ENCODE measurements at regions not wholly inside any gene's neighbourhood (a gene's known extent, or its start where the extent isn't known, plus 50 kb on each side); places are given as distances from the start of the nearest gene placed in this dataset.

- no peak for TF ChIP-seq TOX (CRISPR knock-in tag; IDR thresholded peaks at IDR 0.05; ENCODE audit: borderline replicate concordance)
- TF ChIP-seq, protein P1, sequence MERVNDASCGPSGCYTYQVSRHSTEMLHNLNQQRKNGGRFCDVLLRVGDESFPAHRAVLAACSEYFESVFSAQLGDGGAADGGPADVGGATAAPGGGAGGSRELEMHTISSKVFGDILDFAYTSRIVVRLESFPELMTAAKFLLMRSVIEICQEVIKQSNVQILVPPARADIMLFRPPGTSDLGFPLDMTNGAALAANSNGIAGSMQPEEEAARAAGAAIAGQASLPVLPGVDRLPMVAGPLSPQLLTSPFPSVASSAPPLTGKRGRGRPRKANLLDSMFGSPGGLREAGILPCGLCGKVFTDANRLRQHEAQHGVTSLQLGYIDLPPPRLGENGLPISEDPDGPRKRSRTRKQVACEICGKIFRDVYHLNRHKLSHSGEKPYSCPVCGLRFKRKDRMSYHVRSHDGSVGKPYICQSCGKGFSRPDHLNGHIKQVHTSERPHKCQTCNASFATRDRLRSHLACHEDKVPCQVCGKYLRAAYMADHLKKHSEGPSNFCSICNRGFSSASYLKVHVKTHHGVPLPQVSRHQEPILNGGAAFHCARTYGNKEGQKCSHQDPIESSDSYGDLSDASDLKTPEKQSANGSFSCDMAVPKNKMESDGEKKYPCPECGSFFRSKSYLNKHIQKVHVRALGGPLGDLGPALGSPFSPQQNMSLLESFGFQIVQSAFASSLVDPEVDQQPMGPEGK (CRISPR knock-in tag; IDR thresholded peaks at IDR 0.05; ENCODE audit: borderline replicate concordance): no peak
- no peak for TF ChIP-seq ZNF8 (CRISPR knock-in tag; IDR thresholded peaks at IDR 0.05)
- no peak for TF ChIP-seq ZNF70 (CRISPR knock-in tag; IDR thresholded peaks at IDR 0.05)
- TF ChIP-seq ISL1 (CRISPR knock-in tag; IDR thresholded peaks at IDR 0.05): no peak
- TF ChIP-seq TCF4 (CRISPR knock-in tag; IDR thresholded peaks at IDR 0.05; ENCODE audit: borderline replicate concordance): no peak
- TF ChIP-seq, protein P2, sequence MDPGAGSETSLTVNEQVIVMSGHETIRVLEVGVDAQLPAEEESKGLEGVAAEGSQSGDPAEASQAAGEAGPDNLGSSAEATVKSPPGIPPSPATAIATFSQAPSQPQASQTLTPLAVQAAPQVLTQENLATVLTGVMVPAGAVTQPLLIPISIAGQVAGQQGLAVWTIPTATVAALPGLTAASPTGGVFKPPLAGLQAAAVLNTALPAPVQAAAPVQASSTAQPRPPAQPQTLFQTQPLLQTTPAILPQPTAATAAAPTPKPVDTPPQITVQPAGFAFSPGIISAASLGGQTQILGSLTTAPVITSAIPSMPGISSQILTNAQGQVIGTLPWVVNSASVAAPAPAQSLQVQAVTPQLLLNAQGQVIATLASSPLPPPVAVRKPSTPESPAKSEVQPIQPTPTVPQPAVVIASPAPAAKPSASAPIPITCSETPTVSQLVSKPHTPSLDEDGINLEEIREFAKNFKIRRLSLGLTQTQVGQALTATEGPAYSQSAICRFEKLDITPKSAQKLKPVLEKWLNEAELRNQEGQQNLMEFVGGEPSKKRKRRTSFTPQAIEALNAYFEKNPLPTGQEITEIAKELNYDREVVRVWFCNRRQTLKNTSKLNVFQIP (CRISPR knock-in tag; IDR thresholded peaks at IDR 0.05; ENCODE audit: borderline replicate concordance, low read depth): no peak
- no peak for TF ChIP-seq ZFP3 (CRISPR knock-in tag; IDR thresholded peaks at IDR 0.05)
- TF ChIP-seq CREB5 (CRISPR knock-in tag; IDR thresholded peaks at IDR 0.05; ENCODE audit: low read depth): no peak
- TF ChIP-seq OSR1 (CRISPR knock-in tag; IDR thresholded peaks at IDR 0.05): no peak
- no peak for TF ChIP-seq CSDC2 (CRISPR knock-in tag; IDR thresholded peaks at IDR 0.05)
- TF ChIP-seq GLIS3 (CRISPR knock-in tag; IDR thresholded peaks at IDR 0.05): no peak
- no peak for TF ChIP-seq ARNTL (CRISPR knock-in tag; IDR thresholded peaks at IDR 0.05; ENCODE audit: borderline replicate concordance, low read depth)
Measured at GRCh38 chr2:216576616-216577015, 56.6 kb upstream of the IGFBP2 start.

Data from SK-N-SH treated with all-trans-retinoic acid at 6 μM for 48 hours (cell line).